GM23248 (cell line): ENCODE measurements at regions not wholly inside any gene's neighbourhood (a gene's known extent, or its start where the extent isn't known, plus 50 kb on each side); places are given as distances from the start of the nearest gene placed in this dataset.

Source experiments
- EZH2 ChIP-seq: fragments of 200-600 bp; sonication (generic); IDR thresholded peaks from 2 replicates; pipeline ENCODE4 v1.6.1; 2018; ENCODE audit warnings: antibody characterized with exemption, mild to moderate bottlenecking; ENCODE audit not compliant: insufficient read depth, poor library complexity, severe bottlenecking
- EZH2phosphoT487 ChIP-seq: fragments of 200-600 bp; sonication (generic); IDR thresholded peaks from 2 replicates; pipeline ENCODE4 v1.6.1; 2018; ENCODE audit warnings: antibody characterized with exemption, moderate library complexity, mild to moderate bottlenecking, low read depth; ENCODE audit not compliant: insufficient read depth

GRCh38 chr6:113508249-113508648 lies 348.9 kb upstream of the MARCKS start:
- TF ChIP-seq EZH2phosphoT487, result no peak
- TF ChIP-seq EZH2, result no peak
